GM15510 (cell line): ENCODE measurements at regions not wholly inside any gene's neighbourhood (a gene's known extent, or its start where the extent isn't known, plus 50 kb on each side); places are given as distances from the start of the nearest gene placed in this dataset.

Source experiments
- POLR2A ChIP-seq: IDR thresholded peaks from 3 replicates; pipeline ENCODE4 v1.6.1; 2011; ENCODE audit warnings: borderline replicate concordance; ENCODE audit not compliant: insufficient read length; ENCODE audit errors: extremely low read depth

DNA sequence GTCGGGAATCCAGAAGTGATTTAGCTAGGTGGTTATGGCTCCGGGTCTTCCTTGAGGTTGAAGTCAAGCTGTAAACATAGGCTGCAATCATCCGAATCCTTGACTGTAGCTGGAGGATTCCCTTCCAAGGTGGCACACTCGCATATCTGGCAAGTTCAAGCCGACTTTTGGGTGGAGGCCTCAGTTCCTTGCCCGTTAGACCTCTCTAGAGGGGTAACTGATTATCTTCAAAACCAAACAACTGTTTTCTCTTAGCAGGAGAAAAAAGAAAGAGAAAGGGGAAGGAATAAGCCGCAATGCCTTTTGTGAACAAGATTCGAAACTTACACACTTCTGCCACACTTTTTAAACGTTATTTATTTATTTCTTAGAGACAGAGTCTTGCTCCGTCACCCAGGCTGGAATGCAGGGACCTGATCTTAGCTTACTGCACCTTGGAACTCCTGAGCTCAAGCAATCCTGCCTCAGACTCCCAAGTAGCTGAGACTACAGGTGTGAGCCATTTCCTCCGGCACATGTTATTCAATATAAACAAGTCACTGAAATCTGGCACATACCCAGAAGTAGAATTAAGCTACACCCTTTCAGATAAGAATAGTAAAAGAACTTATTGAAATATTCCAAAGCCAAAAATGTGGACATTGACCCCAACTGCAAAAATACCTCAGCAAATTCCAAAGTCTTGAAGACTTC lies 76.3 kb downstream of the HFE start:
- no peak for TF ChIP-seq POLR2A

DNA sequence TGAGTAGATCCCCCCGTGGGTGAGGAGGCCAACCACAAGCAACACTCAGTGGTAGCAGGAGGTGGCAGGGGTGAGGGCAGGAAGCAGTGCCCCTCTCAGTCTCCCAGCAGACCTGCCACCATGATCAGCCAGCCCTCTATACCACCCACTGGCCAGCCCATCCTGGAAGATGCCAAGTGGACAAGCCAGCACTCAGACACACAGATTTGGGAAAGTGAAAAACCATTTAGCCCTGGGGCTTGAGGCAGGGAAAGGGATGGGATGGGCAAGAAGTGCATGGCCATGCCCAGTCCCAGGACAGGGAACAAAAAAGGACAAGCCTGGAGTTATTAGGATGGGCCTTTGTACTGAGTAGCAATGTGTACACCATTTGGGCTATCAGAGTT lies 76.9 kb downstream of the HFE start:
- TF ChIP-seq POLR2A: no peak

DNA sequence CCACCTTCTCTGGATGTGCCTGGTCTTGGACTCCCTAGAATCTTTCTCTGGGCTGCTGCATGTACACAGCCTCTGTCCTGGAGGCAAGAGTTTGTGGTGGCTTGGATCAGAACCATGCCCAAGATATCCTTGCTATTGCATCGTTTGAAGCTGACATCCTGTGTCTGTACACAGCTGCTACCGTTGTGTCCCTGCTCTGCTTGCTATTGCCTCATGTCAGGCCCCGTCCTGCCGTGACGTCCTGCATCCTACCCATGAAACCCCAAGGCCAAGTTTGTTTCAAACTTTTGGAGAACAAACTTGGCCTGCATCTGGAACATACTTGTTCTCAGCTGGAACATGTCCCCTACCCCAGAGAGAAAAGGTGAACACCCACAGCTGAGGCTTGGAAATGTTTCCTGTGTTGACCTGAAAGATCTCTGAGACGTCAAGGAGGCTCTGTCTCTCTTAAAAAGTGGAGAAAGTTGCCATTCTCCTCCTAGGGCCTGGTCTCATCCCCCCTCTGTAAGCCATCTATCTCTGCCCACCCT lies 78.1 kb downstream of the HFE start:
- no peak for TF ChIP-seq POLR2A

DNA sequence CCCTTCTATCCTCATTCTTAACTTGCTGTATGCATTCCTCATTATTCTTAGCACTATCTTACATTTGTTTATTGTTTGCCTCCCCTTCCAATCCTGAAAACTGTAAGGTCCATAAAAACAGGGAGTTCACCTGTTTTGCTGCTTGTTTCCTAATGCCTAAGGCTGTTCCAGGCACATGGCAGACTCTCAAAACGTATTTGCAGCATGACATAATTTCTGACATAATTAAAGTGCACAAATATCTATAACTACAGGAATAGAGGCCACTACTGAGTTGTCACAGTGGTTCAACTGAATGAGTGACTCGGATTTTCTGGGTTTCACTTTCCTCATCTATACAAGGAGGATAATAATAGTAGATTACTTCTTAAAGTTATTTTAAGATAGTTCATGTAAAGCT lies 83.0 kb downstream of the HFE start:
- TF ChIP-seq POLR2A: no peak

DNA sequence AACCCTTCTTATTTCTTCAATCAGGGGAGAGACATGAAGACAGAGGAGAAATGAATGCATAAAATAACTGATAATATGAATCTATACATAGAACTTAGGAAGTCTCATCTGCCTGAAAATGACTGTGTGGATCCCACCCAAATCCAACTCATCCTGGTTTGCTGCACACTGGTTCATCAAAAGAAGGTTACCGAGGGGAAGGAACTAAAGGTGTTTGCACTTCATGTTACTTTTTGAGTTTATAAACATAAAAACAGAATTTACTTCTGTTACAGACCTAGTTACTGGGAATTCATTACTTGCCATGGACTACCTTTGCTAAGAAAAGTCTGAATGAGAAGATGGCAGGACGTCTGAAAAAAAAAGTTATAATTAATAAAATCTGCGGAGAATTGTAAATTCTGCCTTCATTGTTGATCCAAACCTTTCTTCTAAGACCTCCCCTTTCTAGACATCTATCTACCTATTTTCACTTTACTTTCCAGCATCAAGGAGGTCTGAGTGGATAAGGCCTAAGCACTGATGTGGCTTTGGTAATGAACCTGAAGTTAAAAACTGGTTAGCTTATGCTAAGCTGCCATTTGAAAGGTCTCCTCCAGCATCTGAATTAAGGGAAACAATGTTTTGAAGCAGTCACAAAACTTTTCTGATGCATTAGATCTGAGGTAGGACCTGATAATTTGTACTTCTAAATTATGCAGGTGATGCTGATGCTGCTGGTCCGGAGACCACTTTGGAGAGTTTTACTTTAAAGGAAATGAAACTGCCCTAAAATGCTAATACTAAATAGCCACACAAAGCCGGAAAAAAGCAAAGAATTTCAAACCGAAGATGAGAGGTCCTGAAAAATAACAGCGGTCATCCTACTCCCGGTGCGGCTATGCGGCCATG lies 84.0 kb downstream of the HFE start:
- TF ChIP-seq POLR2A: no peak

DNA sequence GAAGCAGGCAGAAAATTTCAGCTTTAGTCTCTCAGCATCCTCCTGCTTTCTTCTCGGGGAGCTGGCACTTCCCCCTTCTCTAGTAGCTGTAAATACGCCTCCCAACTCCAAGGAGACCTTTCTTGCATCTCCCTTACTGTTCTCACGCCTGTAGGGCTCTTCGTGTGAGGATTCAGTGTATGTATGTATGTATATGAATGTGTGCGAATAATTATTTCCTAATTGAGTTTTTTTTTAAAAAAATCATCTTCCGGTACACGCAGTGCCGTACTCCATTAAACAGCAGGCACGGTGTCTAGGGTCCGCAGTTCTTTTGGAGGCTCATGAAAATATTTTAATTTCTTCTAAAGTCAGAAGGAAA lies 85.4 kb downstream of the HFE start:
- no peak for TF ChIP-seq POLR2A

DNA sequence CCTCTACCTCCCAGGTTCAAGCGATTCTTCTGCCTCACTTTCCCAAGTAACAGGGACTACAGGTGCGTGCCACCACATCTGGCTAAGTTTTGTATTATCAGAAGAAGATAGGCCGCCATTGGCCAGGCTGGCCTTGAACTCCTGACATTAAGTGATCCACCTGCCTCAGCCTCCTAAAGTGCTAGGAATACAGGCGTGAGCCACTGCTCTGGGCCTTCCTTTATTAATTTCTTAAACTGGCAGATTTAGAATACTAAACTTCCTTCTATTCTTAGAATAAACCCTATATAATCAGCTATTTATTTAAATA lies 86.6 kb downstream of the HFE start:
- no peak for TF ChIP-seq POLR2A

DNA sequence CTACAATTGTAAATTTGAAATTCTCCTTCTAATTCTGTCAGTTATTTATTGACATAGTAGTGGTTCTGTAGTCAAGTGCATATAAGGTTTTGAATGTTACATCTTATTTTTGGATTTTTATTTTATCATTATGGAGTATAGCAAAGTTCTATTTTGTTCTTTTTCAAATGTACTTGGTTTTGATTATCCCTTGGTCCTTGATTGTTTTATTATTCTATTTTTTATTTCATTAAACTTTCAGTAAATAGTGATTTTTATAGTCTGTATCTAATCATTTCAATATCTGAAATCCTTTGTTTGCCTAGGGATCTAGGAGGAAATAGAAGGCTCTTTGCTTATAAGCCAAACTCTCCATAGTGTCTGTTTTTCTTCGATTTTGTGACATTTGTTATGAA lies 87.8 kb downstream of the HFE start:
- no peak for TF ChIP-seq POLR2A

DNA sequence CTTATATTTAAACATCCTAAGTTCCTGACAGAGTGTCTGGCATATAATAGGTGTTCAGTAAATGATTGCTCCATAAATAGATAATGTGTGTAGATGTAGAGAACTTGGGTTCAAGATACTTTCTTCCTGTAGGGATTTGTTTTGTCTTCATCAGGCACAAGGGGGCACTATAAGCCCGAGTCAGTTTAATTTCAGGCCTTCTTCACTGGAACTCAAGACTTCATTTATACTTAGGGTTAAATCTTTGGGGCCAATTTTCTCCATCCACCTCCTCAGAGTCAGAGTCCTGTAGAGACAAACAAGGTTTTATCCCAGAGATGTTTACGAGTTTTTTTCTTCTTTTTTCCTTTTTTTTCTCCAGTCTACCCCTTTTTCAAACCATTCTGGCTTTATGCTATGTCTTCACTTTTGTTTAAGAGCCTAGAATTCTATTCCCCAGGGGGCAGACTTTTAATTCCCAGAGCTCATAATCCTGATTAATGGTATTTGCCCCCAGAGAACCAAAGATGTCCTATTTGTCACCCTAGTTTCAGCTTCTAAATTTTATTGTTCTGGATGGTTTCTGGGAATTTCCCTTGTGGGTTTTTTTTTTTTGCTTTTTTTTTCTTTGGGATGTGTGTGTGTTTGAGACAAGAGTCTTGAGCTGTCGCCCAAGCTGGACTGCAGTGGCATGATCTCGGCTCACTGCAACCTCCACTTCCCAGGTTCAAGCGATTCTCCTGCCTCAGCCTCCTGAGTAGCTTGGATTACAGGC lies 88.4 kb downstream of the HFE start:
- TF ChIP-seq POLR2A: no peak

DNA sequence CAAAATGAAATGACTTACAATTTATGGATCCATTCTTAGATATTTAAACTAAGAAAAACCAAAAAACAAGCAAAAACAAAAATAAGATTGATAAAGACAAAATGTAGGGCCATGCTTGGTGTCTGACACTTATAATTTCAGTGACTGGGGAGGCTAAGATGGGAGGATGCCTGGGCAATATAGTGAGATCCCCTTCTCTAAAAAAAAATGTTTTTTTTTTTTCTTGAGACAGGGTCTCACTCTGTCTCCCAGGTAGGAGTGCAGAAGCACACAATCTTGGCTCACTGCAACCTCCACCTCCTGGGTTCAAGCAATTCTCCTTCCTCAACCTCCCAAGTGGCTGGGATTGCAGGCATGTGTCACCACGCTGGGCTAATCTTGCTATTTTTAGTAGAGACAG lies 92.4 kb downstream of the HFE start:
- no peak for TF ChIP-seq POLR2A

DNA sequence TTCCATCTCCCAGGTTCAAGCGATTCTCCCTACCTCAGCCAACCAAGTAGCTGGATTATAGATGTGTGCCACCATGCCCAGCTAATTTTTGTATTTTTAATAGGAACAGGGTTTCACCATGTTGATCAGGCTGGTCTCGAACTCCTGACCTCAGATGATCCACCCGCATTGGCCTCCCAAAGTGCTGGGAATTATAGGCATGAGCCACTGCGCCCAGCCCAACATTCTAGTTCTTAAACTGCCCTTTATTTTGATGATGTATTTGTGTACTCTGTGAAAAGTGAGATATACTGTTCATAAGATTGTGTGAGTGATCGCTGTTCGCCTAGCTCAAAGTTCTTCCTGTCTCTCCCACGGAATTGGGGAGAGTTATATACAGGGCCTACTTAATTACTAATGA lies 93.1 kb downstream of the HFE start:
- TF ChIP-seq POLR2A: no peak

DNA sequence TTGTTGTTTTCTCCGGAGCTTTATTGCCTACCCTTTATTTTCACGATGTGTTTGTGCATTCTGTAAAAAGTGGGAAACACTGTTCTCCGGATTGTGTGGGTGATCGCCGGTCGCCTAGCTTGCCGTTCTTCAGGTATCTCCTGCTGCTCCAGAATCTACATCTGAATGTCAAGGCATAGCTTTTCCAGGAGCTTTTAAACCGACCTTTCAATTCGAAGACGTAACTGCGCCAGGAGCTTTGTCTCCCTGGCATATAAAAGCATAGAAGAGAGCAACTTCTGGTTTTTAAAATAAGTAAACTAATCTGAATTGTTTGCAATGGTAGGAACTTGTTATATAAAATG lies 96.0 kb downstream of the HFE start:
- no peak for TF ChIP-seq POLR2A

DNA sequence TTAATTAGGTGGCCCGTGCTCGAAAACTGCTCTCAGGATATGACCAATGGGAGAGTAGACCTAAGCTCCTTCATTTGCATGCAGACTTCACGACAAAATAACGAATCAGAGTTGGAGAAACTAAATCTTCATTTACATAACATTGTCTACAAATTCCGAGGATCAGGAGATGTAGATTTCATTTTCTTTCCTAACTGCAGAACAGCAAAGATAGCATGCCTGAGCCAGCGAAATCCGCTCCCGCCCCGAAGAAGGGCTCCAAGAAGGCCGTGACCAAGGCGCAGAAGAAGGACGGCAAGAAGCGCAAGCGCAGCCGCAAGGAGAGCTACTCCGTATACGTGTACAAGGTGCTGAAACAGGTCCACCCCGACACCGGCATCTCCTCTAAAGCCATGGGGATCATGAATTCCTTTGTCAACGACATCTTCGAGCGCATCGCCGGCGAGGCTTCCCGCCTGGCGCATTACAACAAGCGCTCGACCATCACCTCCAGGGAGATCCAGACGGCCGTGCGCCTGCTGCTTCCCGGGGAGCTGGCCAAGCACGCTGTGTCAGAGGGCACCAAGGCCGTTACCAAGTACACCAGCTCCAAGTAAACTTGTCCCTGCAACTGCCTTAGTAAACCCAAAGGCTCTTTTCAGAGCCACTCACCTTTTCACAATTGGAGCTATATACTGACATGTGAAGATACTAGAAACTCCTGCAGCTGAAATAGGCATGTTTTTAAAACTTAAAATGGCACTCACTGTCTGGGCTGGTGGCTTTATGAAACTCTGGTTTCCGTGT lies 96.5 kb downstream of the HFE start:
- TF ChIP-seq POLR2A: peak; percentile 79

DNA sequence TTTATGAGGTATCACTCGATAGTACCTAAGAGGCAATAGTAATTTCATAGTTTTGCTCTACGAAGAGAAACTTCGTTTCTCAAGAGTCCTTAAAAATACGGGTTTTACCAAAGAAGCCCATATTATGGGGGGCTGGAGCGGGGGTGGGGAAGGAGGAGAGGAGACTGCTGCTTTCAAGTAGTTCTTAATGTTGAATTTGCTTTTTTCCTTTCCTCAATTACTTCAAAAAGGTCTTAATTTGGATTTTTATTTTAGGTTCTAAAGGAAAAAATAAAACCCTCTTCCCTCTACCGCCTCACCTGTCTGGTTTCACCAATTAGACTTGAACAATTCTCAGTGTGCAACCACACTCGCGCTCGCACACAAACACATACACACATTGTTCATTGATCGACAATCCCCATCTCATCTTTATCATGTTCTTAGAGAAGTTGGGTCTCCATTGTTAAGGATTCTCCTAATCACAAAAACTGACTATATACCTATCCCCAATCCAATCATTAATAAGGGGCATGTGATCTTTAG lies 97.2 kb downstream of the HFE start:
- no peak for TF ChIP-seq POLR2A

DNA sequence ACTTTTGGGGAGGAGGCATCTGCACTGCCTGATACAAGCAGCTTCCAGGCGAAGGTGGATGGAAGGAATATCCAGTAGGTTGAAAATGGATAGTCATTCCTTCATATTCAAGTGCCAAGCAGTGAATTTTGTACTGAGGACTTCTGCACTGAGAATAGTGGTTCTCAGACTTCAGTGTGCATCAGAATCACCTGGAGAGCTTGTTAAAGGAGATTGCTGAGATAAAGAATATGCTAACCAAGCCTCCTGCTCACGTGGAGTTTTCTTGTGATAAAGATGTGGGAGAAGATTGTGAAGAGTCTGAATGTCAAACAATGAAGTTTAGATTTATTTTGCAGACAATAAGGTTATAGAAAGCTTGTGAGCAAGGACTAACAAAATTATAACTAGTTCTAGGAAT lies 97.8 kb downstream of the HFE start:
- no peak for TF ChIP-seq POLR2A

DNA sequence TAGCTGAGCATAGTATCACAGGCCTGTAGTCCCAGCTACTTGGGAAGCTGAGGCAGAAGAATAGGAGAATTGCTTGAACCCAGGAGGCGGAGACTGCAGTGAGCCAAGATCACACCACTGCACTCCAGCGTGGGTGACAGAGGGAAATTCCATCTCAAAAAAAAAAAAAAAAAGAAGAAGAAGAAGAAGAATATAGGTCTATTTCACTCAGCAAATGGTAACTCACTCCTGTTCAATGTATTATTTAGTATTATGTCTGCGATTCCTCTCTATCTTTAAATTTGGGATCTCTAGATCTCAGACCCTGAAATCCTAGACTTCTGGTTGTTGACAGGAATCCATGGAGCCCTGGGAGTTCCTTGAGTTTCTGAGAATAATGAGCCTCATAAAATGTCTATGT lies 98.6 kb downstream of the HFE start:
- TF ChIP-seq POLR2A: no peak

DNA sequence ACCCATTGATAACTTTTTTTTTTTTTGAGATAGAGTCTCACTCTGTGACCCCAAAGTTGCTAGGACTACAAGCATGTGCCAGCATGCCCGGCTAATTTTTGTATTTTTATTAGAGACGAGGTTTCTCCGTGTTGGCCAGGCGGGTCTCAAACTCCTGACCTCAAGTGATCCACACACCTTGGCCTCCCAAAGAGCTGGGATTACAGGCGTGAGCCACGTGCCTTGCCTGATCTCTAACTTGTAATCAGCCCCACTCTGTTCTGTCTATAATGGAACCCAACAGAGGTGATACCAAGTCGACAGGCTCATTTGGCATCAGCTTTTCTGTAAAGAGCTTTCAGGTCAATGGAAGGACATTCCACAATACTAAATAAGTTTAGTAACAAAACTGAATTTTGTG lies 99.4 kb downstream of the HFE start:
- TF ChIP-seq POLR2A: no peak
